OCI-LY3 (cell line): ENCODE measurements at regions not wholly inside any gene's neighbourhood (a gene's known extent, or its start where the extent isn't known, plus 50 kb on each side); places are given as distances from the start of the nearest gene placed in this dataset.

Source experiments
- CTCF ChIP-seq: fragments of 200-600, 300-600 bp; sonication (generic); IDR thresholded peaks from 2 replicates; pipeline ENCODE4 v1.5.1; 2014; ENCODE audit warnings: antibody characterized with exemption, low read length, low read depth
- EZH2phosphoT487 ChIP-seq: fragments of 200-600 bp; shearing (Covaris generic); IDR thresholded peaks from 2 replicates; pipeline ENCODE4 v1.6.1; 2018; ENCODE audit warnings: antibody characterized with exemption, mixed run types, low read depth

GRCh38 chr14:55864890-55865655 is 253.1 kb upstream of the PELI2 start:
- peak; percentile 69 for TF ChIP-seq CTCF
- TF ChIP-seq EZH2phosphoT487: no peak
